ENCODE measurements at regions not wholly inside any gene's neighbourhood (a gene's known extent, or its start where the extent isn't known, plus 50 kb on each side); places are given as distances from the start of the nearest gene placed in this dataset.

DNA sequence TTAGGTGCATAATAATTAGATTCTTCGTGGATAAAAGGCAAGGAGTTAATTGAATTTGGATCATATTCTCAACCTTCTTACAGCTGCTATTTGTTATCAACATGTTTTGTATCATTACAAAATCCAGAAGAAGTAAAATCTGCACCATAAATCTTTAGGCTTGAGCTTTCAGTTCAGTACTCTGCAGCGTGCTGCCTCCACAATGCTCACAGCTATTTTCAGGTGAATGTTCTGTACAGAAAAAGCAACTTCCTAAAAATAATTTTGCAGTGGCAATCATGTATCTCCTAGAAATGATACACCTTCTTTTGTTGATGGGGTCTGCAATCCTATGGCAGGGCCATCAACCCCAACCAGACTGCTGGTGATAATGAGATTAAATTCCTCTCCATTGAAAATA is 220.9 kb upstream of the CTNNB1 start:
- WGBS (ENCODE audit: insufficient coverage, low coverage, missing lambda C conversion rate) = 2% methylated on average over 2 of the region's 2 CpGs
- BruUV-seq (replicated peaks) = no TSS peak
- no peak overlapping the region for H3K4me3 ChIP-seq
- H3K36me3 ChIP-seq (ENCODE audit: control insufficient read depth, insufficient read depth, low read length) = no peaks in the 10 kb centered on the region
- FAIRE-seq (no peak), ATAC-seq (no peak), DNase-seq (ENCODE audit: extremely low read depth in 1 of 4, low spot score in 3 of 4) (no peak)
- H3K4me2 ChIP-seq (ENCODE audit: insufficient read depth, low read length) = no peak overlapping the region
- H4K20me1 ChIP-seq (replicated peaks; ENCODE audit: control insufficient read depth, insufficient read depth, low read length) = no peaks in the 10 kb centered on the region
- H3K9me1 ChIP-seq (ENCODE audit: control insufficient read depth, insufficient read depth, low read length) = no peaks in the 10 kb centered on the region
- no peak overlapping the region for H3K9ac ChIP-seq (ENCODE audit: insufficient read depth in 1 of 2, low read depth in 2 of 2, low read length in 2 of 2)
- no peaks in the 10 kb centered on the region for H3K9me3 ChIP-seq (replicated peaks; ENCODE audit: control insufficient read depth, insufficient read depth, low read depth, low read length)
- H2AFZ ChIP-seq (ENCODE audit: low read depth, low read length) = no peak overlapping the region
- no peaks in the 10 kb centered on the region for H3K4me1 ChIP-seq (replicated peaks in 1 of 2; ENCODE audit: control insufficient read depth in 2 of 2, insufficient read depth in 2 of 2, low read length in 2 of 2)
- TF ChIP-seq, protein P1, sequence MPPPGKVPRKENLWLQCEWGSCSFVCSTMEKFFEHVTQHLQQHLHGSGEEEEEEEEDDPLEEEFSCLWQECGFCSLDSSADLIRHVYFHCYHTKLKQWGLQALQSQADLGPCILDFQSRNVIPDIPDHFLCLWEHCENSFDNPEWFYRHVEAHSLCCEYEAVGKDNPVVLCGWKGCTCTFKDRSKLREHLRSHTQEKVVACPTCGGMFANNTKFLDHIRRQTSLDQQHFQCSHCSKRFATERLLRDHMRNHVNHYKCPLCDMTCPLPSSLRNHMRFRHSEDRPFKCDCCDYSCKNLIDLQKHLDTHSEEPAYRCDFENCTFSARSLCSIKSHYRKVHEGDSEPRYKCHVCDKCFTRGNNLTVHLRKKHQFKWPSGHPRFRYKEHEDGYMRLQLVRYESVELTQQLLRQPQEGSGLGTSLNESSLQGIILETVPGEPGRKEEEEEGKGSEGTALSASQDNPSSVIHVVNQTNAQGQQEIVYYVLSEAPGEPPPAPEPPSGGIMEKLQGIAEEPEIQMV (tag; conservative IDR thresholded peaks at IDR 0.05; ENCODE audit: low read depth) = no peak
- TF ChIP-seq SNRNP70 (optimal IDR thresholded peaks at IDR 0.05; ENCODE audit: low read depth, low read length) (no peak), BRD4 (IDR thresholded peaks at IDR 0.05) (no peak), CHD1 (IDR thresholded peaks at IDR 0.05; ENCODE audit: low read length) (no peak), HDAC1 (IDR thresholded peaks at IDR 0.05) (no peak), RHOXF2B (CRISPR knock-in tag; conservative IDR thresholded peaks at IDR 0.05) (no peak), EGR1 (conservative IDR thresholded peaks at IDR 0.05) (no peak), ZSCAN29 (IDR thresholded peaks at IDR 0.05) (no peak), ZNF589 (CRISPR knock-in tag; IDR thresholded peaks at IDR 0.05; ENCODE audit: low read depth) (no peak), ZNF778 (CRISPR knock-in tag; IDR thresholded peaks at IDR 0.05) (no peak), GABPB1 (CRISPR knock-in tag; IDR thresholded peaks at IDR 0.05) (no peak), DDX20 (tag; IDR thresholded peaks at IDR 0.05; ENCODE audit: low read depth) (no peak), CSDE1 (IDR thresholded peaks at IDR 0.05) (no peak), RBM14 (IDR thresholded peaks at IDR 0.05; ENCODE audit: borderline replicate concordance, insufficient read depth, low read depth, low read length) (no peak), TARDBP (IDR thresholded peaks at IDR 0.05) (no peak), ZFP1 (CRISPR knock-in tag; IDR thresholded peaks at IDR 0.05) (no peak)
- TF ChIP-seq, protein P2, sequence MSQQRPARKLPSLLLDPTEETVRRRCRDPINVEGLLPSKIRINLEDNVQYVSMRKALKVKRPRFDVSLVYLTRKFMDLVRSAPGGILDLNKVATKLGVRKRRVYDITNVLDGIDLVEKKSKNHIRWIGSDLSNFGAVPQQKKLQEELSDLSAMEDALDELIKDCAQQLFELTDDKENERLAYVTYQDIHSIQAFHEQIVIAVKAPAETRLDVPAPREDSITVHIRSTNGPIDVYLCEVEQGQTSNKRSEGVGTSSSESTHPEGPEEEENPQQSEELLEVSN (IDR thresholded peaks at IDR 0.05; ENCODE audit: borderline replicate concordance in 1 of 2, extremely low read depth in 1 of 2, insufficient read depth in 1 of 2, insufficient read length in 1 of 2, low read depth in 1 of 2, low read length in 1 of 2, poor library complexity in 1 of 2, severe bottlenecking in 1 of 2) = no peak
- TF ChIP-seq, protein P3, sequence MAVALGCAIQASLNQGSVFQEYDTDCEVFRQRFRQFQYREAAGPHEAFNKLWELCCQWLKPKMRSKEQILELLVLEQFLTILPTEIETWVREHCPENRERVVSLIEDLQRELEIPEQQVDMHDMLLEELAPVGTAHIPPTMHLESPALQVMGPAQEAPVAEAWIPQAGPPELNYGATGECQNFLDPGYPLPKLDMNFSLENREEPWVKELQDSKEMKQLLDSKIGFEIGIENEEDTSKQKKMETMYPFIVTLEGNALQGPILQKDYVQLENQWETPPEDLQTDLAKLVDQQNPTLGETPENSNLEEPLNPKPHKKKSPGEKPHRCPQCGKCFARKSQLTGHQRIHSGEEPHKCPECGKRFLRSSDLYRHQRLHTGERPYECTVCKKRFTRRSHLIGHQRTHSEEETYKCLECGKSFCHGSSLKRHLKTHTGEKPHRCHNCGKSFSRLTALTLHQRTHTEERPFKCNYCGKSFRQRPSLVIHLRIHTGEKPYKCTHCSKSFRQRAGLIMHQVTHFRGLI (CRISPR knock-in tag; IDR thresholded peaks at IDR 0.05) = no peak
- in situ Hi-C loops (cut with MboI) (no loop called here), intact Hi-C loops (cut with micrococcal nuclease) (no loop called here)
- CTCF ChIA-PET (ENCODE audit: low intra/inter-chr PET ratio) = no interaction called here
- no peaks in the 10 kb centered on the region for H3K27me3 ChIP-seq (ENCODE audit: control insufficient read depth in 2 of 2, insufficient read depth in 2 of 2, low read length in 2 of 2)
- H3K79me2 ChIP-seq (ENCODE audit: control insufficient read depth, insufficient read depth, low read length) = no peaks in the 10 kb centered on the region
- POLR2A ChIA-PET = no interaction called here
- no peak overlapping the region for H3K27ac ChIP-seq (ENCODE audit: extremely low read depth, low read depth, low read length)
